GM12878 (cell line): ENCODE measurements at regions not wholly inside any gene's neighbourhood (a gene's known extent, or its start where the extent isn't known, plus 50 kb on each side); places are given as distances from the start of the nearest gene placed in this dataset.

Source experiments
- ATAC-seq: fragments of 200-7000 bp; cut with Tn5 transposase; 3 replicates; pipeline ENCODE4 v1.9.1; 2020; ENCODE audit warnings: mild to moderate bottlenecking, moderate library complexity
- BruUV-seq: library from RNA; stranded (reverse); fragments of 400-500 nt; replicated peaks from 2 replicates; lab custom pipeline; 2021; lab: Mats Ljungman, UMichigan
- CTCF ChIA-PET: fragments of 300-600 bp; sonication (Branson Sonifier 250); formaldehyde crosslinking; extraction: SDS; loops from one replicate; lab custom pipeline; 2021; ENCODE audit warnings: inconsistent platforms; lab: Yijun Ruan, JAX
- POLR2A ChIA-PET: fragments of 350-600 bp; formaldehyde crosslinking; extraction: SDS; loops from one replicate; lab custom pipeline; 2021; ENCODE audit warnings: inconsistent platforms; lab: Charles Lee
- RAD21 ChIA-PET: fragments of 300-600 bp; sonication (Branson Sonifier 250); formaldehyde crosslinking; loops from one replicate; lab custom pipeline; 2023; ENCODE audit warnings: antibody characterized with exemption; ENCODE audit not compliant: unreplicated experiment; lab: Charles Lee
- SMC1A ChIA-PET: fragments of 300-600 bp; sonication (Branson Sonifier 250); formaldehyde crosslinking; loops from one replicate; lab custom pipeline; 2023; ENCODE audit not compliant: unreplicated experiment, uncharacterized antibody; lab: Charles Lee
- DNase-seq: peaks from one replicate; pipeline ENCODE4 v3.0.0-alpha.2; 2011; ENCODE audit warnings: low read depth, low spot score
- FAIRE-seq: peaks from 3 replicates; lab custom pipeline; 2011; peaks lifted over from hg19 to GRCh38; lab: Jason Lieb, UNC
- H2AFZ ChIP-seq: 2 replicates; pipeline ENCODE4 v1.6.0; 2011; ENCODE audit warnings: low read depth, low read length, control low read depth; ENCODE audit not compliant: control insufficient read depth
- H3K27ac ChIP-seq: 2 replicates; pipeline ENCODE4 v1.5.1; 2011; ENCODE audit warnings: control low read depth; ENCODE audit not compliant: control insufficient read depth, insufficient read depth
- H3K27me3 ChIP-seq, 2 experiments: replicated peaks in 1 of 2; 2 replicates each; pipeline versions ENCODE4 v1.6.0 to v1.6.1; 2011; ENCODE audit warnings: low read length in 1 of 2; ENCODE audit not compliant: control insufficient read depth in 2 of 2, insufficient read depth in 2 of 2
- H3K36me3 ChIP-seq, 2 experiments: 2 replicates each; pipeline ENCODE4 v1.5.1; 2011; ENCODE audit warnings: low read length in 1 of 2; ENCODE audit not compliant: control insufficient read depth in 2 of 2, insufficient read depth in 2 of 2
- H3K4me1 ChIP-seq: 2 replicates; pipeline ENCODE4 v1.6.1; 2011; ENCODE audit warnings: mild to moderate bottlenecking, low read length, moderate library complexity, mixed read lengths; ENCODE audit not compliant: control insufficient read depth, insufficient read depth
- H3K4me2 ChIP-seq: 2 replicates; pipeline ENCODE4 v1.6.0; 2011; ENCODE audit warnings: control low read depth; ENCODE audit not compliant: control insufficient read depth, insufficient read depth
- H3K4me3 ChIP-seq: fragments of 200-600 bp; sonication (generic); 2 replicates; pipeline ENCODE4 v1.5.1; 2016
- H3K79me2 ChIP-seq: 2 replicates; pipeline ENCODE4 v1.6.0; 2011; ENCODE audit warnings: low read length; ENCODE audit not compliant: control insufficient read depth, insufficient read depth
- H3K9ac ChIP-seq: 2 replicates; pipeline ENCODE4 v1.8.0; 2011; ENCODE audit warnings: low read length, control low read depth, mixed read lengths; ENCODE audit not compliant: control insufficient read depth, insufficient read depth
- H3K9me3 ChIP-seq: replicated peaks from 3 replicates; pipeline ENCODE4 v1.5.1; 2011; ENCODE audit warnings: mild to moderate bottlenecking, low read length; ENCODE audit not compliant: control insufficient read depth, insufficient read depth
- H4K20me1 ChIP-seq: 2 replicates; pipeline ENCODE4 v1.6.0; 2011; ENCODE audit not compliant: control insufficient read depth, insufficient read depth
- MEF2B ChIP-seq: fragments of 450-650 bp; IDR thresholded peaks from 2 replicates; pipeline ENCODE4 v1.6.1; 2018; ENCODE audit warnings: mild to moderate bottlenecking, moderate library complexity; ENCODE audit not compliant: partially characterized antibody, poor library complexity, severe bottlenecking
- ZBTB11 ChIP-seq: fragments of 450-650 bp; formaldehyde crosslinking; IDR thresholded peaks from 2 replicates; pipeline ENCODE4 v1.5.0; 2022; ENCODE audit warnings: mild to moderate bottlenecking, missing genetic modification characterization
- WGBS: methylation state at CpG from one replicate; pipeline ENCODE4 v1.1.6; 2016; ENCODE audit warnings: low lambda C conversion rate; ENCODE audit not compliant: insufficient replicate concordance, insufficient coverage; ENCODE audit errors: missing lambda C conversion rate; 5-methylcytosine and 5-hydroxymethylcytosine counted together
- in situ Hi-C: fragments of 300-500 bp; cut with MboI; formaldehyde crosslinking; loops from 9 replicates; pipeline ENCODE4 v1.14.3; 2018; ENCODE audit warnings: mixed read lengths
- intact Hi-C: fragments of 100-400 bp; cut with micrococcal nuclease; formaldehyde crosslinking; loops from one replicate; pipeline ENCODE4 v1.14.2; 2022; ENCODE audit not compliant: unreplicated experiment

- TF ChIP-seq MEF2B (peak; percentile 64), ZBTB11 (CRISPR knock-in tag) (no peak)
- H4K20me1 ChIP-seq: no peaks in the 10 kb centered on the region
- no peak overlapping the region for H3K4me3 ChIP-seq
- H3K27ac ChIP-seq: no peak overlapping the region
- intact Hi-C loops: no loop called here
- no peaks in the 10 kb centered on the region for H3K27me3 ChIP-seq
- H3K4me1 ChIP-seq: no peaks in the 10 kb centered on the region
- DNase-seq (no peak), ATAC-seq (no peak), FAIRE-seq (no peak)
- ChIA-PET SMC1A (interaction anchor here (0.8 to 2.2 kb wide), 7 partner anchors 10 to 387 kb away, joined by 3 to 9 read pairs (median 4); no protein-coding TSS in a partner anchor), CTCF (interaction anchor here (0.6 kb wide), 1 partner anchor 181 kb away, joined by 3 read pairs; no protein-coding TSS in a partner anchor), RAD21 (interaction anchor here (1.0 to 1.5 kb wide), 3 partner anchors 14 to 36 kb away, joined by 3 read pairs; no protein-coding TSS in a partner anchor), POLR2A (no interaction called here)
- in situ Hi-C loops: no loop called here
- no peaks in the 10 kb centered on the region for H3K9me3 ChIP-seq
- WGBS: 28% methylated on average over 8 of the region's 8 CpGs
- no peak overlapping the region for H3K9ac ChIP-seq
- BruUV-seq: no TSS peak
- H3K79me2 ChIP-seq: no peaks in the 10 kb centered on the region
- no peaks in the 10 kb centered on the region for H3K36me3 ChIP-seq
- no peak overlapping the region for H3K4me2 ChIP-seq
- no peak overlapping the region for H2AFZ ChIP-seq
Measured at GRCh38 chr5:56450766-56451165, 217.6 kb upstream of the ANKRD55 start.
